IMR-90 (cell line): ENCODE measurements at regions not wholly inside any gene's neighbourhood (a gene's known extent, or its start where the extent isn't known, plus 50 kb on each side); places are given as distances from the start of the nearest gene placed in this dataset.

ENCODE experiments used
- BHLHE40 ChIP-seq: fragments of 150-350 bp; IDR thresholded peaks from 2 replicates; pipeline ENCODE4 v1.6.1; 2016; ENCODE audit warnings: mild to moderate bottlenecking, low read depth, low read length
- CEBPB ChIP-seq: IDR thresholded peaks from 2 replicates; pipeline ENCODE4 v1.6.1; 2012; ENCODE audit warnings: low read depth, low read length, improper control_type of control experiment
- CHD1 ChIP-seq: IDR thresholded peaks from 2 replicates; pipeline ENCODE4 v1.6.1; 2012; ENCODE audit warnings: low read depth, low read length, improper control_type of control experiment
- FOS ChIP-seq: fragments of 150-350 bp; IDR thresholded peaks from 2 replicates; pipeline ENCODE4 v1.6.1; 2016; ENCODE audit warnings: low read depth, low read length
- MXI1 ChIP-seq: IDR thresholded peaks from 2 replicates; pipeline ENCODE4 v1.6.1; 2012; ENCODE audit warnings: low read depth, mild to moderate bottlenecking, low read length, moderate library complexity, borderline replicate concordance
- POLR2A ChIP-seq: IDR thresholded peaks from 2 replicates; pipeline ENCODE4 v1.6.1; 2012; ENCODE audit warnings: mild to moderate bottlenecking, low read depth, low read length
- RAD21 ChIP-seq: IDR thresholded peaks from 2 replicates; pipeline ENCODE4 v1.6.1; 2012; ENCODE audit warnings: low read length, improper control_type of control experiment
- RFX5 ChIP-seq: IDR thresholded peaks from 2 replicates; pipeline ENCODE4 v1.8.0; 2012; ENCODE audit warnings: low read depth, mild to moderate bottlenecking, low read length, moderate library complexity
- SMC3 ChIP-seq: fragments of 150-350 bp; IDR thresholded peaks from 2 replicates; pipeline ENCODE4 v1.6.1; 2016; ENCODE audit warnings: low read depth, mild to moderate bottlenecking, antibody characterized with exemption, low read length, moderate library complexity
- TF ChIP-seq, protein P1 (sequence below): conservative IDR thresholded peaks from 2 replicates; pipeline ENCODE4 v1.5.1; 2012; ENCODE audit warnings: mild to moderate bottlenecking, low read depth, low read length, improper control_type of control experiment
- TF ChIP-seq, protein P2 (sequence below): fragments of 150-350 bp; IDR thresholded peaks from 2 replicates; pipeline ENCODE4 v1.6.1; 2017; ENCODE audit warnings: mild to moderate bottlenecking, antibody characterized with exemption, low read length, low read depth
- TF ChIP-seq, protein P3 (sequence below): fragments of 150-350 bp; IDR thresholded peaks from 2 replicates; pipeline ENCODE4 v1.6.1; 2016; ENCODE audit warnings: low read depth, mild to moderate bottlenecking, low read length, moderate library complexity, borderline replicate concordance

GRCh38 chr12:91952916-91953315 is 192.7 kb downstream of the BTG1 start:
- TF ChIP-seq, protein P1, sequence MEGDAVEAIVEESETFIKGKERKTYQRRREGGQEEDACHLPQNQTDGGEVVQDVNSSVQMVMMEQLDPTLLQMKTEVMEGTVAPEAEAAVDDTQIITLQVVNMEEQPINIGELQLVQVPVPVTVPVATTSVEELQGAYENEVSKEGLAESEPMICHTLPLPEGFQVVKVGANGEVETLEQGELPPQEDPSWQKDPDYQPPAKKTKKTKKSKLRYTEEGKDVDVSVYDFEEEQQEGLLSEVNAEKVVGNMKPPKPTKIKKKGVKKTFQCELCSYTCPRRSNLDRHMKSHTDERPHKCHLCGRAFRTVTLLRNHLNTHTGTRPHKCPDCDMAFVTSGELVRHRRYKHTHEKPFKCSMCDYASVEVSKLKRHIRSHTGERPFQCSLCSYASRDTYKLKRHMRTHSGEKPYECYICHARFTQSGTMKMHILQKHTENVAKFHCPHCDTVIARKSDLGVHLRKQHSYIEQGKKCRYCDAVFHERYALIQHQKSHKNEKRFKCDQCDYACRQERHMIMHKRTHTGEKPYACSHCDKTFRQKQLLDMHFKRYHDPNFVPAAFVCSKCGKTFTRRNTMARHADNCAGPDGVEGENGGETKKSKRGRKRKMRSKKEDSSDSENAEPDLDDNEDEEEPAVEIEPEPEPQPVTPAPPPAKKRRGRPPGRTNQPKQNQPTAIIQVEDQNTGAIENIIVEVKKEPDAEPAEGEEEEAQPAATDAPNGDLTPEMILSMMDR = no peak
- TF ChIP-seq MXI1 = no peak
- no peak for TF ChIP-seq POLR2A
- TF ChIP-seq SMC3 = no peak
- TF ChIP-seq BHLHE40 = no peak
- no peak for TF ChIP-seq CHD1
- TF ChIP-seq, protein P2, sequence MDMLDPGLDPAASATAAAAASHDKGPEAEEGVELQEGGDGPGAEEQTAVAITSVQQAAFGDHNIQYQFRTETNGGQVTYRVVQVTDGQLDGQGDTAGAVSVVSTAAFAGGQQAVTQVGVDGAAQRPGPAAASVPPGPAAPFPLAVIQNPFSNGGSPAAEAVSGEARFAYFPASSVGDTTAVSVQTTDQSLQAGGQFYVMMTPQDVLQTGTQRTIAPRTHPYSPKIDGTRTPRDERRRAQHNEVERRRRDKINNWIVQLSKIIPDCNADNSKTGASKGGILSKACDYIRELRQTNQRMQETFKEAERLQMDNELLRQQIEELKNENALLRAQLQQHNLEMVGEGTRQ = no peak
- TF ChIP-seq, protein P3, sequence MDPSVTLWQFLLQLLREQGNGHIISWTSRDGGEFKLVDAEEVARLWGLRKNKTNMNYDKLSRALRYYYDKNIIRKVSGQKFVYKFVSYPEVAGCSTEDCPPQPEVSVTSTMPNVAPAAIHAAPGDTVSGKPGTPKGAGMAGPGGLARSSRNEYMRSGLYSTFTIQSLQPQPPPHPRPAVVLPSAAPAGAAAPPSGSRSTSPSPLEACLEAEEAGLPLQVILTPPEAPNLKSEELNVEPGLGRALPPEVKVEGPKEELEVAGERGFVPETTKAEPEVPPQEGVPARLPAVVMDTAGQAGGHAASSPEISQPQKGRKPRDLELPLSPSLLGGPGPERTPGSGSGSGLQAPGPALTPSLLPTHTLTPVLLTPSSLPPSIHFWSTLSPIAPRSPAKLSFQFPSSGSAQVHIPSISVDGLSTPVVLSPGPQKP = no peak
- no peak for TF ChIP-seq CEBPB
- TF ChIP-seq RFX5 = no peak
- no peak for TF ChIP-seq FOS
- TF ChIP-seq RAD21 = no peak
